ENCODE measurements at regions not wholly inside any gene's neighbourhood (a gene's known extent, or its start where the extent isn't known, plus 50 kb on each side); places are given as distances from the start of the nearest gene placed in this dataset.

DNA sequence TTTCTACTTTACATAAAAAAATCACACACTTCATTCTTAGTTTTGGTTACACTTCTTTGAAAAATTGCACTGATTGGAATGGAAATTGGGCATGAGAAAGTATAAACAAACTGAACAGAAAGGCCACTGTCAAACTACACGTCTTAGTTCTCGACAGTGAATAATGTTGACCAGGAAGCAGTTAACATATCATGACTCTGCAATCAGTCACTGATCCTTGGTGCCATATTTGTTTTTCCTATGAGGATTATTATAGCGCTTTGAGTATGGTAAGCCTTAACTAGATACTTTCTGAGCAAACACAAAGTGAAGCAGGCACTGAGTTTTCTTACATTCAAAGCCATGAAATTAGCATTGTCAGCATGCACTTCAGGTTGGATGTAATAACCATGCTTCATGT lies 495.1 kb upstream of the ANKRD30A start:
- no peak for TF ChIP-seq POLR2AphosphoS5 (IDR thresholded peaks at IDR 0.05)
- TF ChIP-seq, protein P1, sequence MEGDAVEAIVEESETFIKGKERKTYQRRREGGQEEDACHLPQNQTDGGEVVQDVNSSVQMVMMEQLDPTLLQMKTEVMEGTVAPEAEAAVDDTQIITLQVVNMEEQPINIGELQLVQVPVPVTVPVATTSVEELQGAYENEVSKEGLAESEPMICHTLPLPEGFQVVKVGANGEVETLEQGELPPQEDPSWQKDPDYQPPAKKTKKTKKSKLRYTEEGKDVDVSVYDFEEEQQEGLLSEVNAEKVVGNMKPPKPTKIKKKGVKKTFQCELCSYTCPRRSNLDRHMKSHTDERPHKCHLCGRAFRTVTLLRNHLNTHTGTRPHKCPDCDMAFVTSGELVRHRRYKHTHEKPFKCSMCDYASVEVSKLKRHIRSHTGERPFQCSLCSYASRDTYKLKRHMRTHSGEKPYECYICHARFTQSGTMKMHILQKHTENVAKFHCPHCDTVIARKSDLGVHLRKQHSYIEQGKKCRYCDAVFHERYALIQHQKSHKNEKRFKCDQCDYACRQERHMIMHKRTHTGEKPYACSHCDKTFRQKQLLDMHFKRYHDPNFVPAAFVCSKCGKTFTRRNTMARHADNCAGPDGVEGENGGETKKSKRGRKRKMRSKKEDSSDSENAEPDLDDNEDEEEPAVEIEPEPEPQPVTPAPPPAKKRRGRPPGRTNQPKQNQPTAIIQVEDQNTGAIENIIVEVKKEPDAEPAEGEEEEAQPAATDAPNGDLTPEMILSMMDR (IDR thresholded peaks at IDR 0.05) = no peak
- no peak for TF ChIP-seq EP300 (IDR thresholded peaks at IDR 0.05)
